ENCODE measurements at regions not wholly inside any gene's neighbourhood (a gene's known extent, or its start where the extent isn't known, plus 50 kb on each side); places are given as distances from the start of the nearest gene placed in this dataset.
"Not testable (repeated sequence)": the region's sequence is repeated elsewhere in the genome, so short reads cannot be mapped to it uniquely, and the experiment has no call there.

- DNase-seq (ENCODE audit: low read depth in 2 of 2), result not testable (repeated sequence)
These were observed 734.9 kb downstream of the TENT5A start for GRCh38 chr6:81017586-81017985.

GRCh38 chr6:81003894-81004293 is 748.6 kb downstream of the TENT5A start:
- no peak for DNase-seq (ENCODE audit: low read depth in 2 of 2)

GRCh38 chr6:81003156-81003555 is 749.3 kb downstream of the TENT5A start:
- no peak for DNase-seq (ENCODE audit: low read depth in 2 of 2)

GRCh38 chr6:81002126-81002525 is 750.4 kb downstream of the TENT5A start:
- DNase-seq (ENCODE audit: low read depth in 2 of 2), result no peak

GRCh38 chr6:80991316-80991715 is 761.2 kb downstream of the TENT5A start:
- no peak for DNase-seq (ENCODE audit: low read depth in 2 of 2)

GRCh38 chr6:80988892-80989291 is 763.6 kb downstream of the TENT5A start:
- DNase-seq (ENCODE audit: low read depth in 2 of 2), result no peak

- DNase-seq (ENCODE audit: low read depth in 2 of 2), result no peak
These were observed 764.2 kb downstream of the TENT5A start for GRCh38 chr6:80988286-80988685.

- DNase-seq (ENCODE audit: low read depth in 2 of 2), result not testable (repeated sequence)
These were observed 771.3 kb downstream of the TENT5A start for GRCh38 chr6:80981226-80981625.

- DNase-seq (ENCODE audit: low read depth in 2 of 2), result no peak
These were observed 776.1 kb downstream of the TENT5A start for GRCh38 chr6:80976336-80976735.

GRCh38 chr6:80974579-80974978 is 777.9 kb downstream of the TENT5A start:
- no peak for DNase-seq (ENCODE audit: low read depth in 2 of 2)

GRCh38 chr6:80969439-80969838 is 783.0 kb downstream of the TENT5A start:
- no peak for DNase-seq (ENCODE audit: low read depth in 2 of 2)

- DNase-seq (ENCODE audit: low read depth in 2 of 2), result no peak
These were observed 784.9 kb downstream of the TENT5A start for GRCh38 chr6:80967609-80968008.

GRCh38 chr6:80962382-80962781 is 790.1 kb downstream of the TENT5A start:
- no peak for DNase-seq (ENCODE audit: low read depth in 2 of 2)

- DNase-seq (ENCODE audit: low read depth in 2 of 2), result no peak
These were observed 791.3 kb downstream of the TENT5A start for GRCh38 chr6:80961166-80961565.

GRCh38 chr6:80959034-80959433 is 793.4 kb downstream of the TENT5A start:
- DNase-seq (ENCODE audit: low read depth in 2 of 2), result no peak

GRCh38 chr6:80956898-80957297 is 795.6 kb downstream of the TENT5A start:
- DNase-seq (ENCODE audit: low read depth in 2 of 2), result no peak

GRCh38 chr6:80952479-80952878 is 800.0 kb downstream of the TENT5A start:
- DNase-seq (ENCODE audit: low read depth in 2 of 2), result not testable (repeated sequence)

- DNase-seq (ENCODE audit: low read depth in 2 of 2), result no peak
These were observed 806.1 kb downstream of the TENT5A start for GRCh38 chr6:80946402-80946801.

- no peak for DNase-seq (ENCODE audit: low read depth in 2 of 2)
These were observed 809.6 kb downstream of the TENT5A start for GRCh38 chr6:80942911-80943310.

GRCh38 chr6:80940976-80941375 is 811.5 kb downstream of the TENT5A start:
- no peak for DNase-seq (ENCODE audit: low read depth in 2 of 2)

- DNase-seq (ENCODE audit: low read depth in 2 of 2), result no peak
These were observed 811.9 kb downstream of the TENT5A start for GRCh38 chr6:80940571-80940970.

- DNase-seq (ENCODE audit: low read depth in 2 of 2), result no peak
These were observed 812.6 kb downstream of the TENT5A start for GRCh38 chr6:80939898-80940297.

- DNase-seq (ENCODE audit: low read depth in 2 of 2), result no peak
These were observed 813.0 kb downstream of the TENT5A start for GRCh38 chr6:80939480-80939879.

GRCh38 chr6:80938131-80938530 is 814.4 kb downstream of the TENT5A start:
- DNase-seq (ENCODE audit: low read depth in 2 of 2), result no peak

GRCh38 chr6:80932359-80932758 is 820.1 kb downstream of the TENT5A start:
- no peak for DNase-seq (ENCODE audit: low read depth in 2 of 2)

Measured in stimulated activated CD8-positive, alpha-beta memory T cell treated with anti-CD3 and anti-CD28 coated beads, Interleukin-7, amount 100 ng/mL, for 4 hours (primary cell).